HepG2 (cell line): ENCODE measurements at regions not wholly inside any gene's neighbourhood (a gene's known extent, or its start where the extent isn't known, plus 50 kb on each side); places are given as distances from the start of the nearest gene placed in this dataset.

Source experiments
- ATAC-seq: fragments of 200-7000 bp; cut with Tn5 transposase; 3 replicates; pipeline ENCODE4 v1.9.1; 2020; ENCODE audit warnings: mild to moderate bottlenecking, moderate library complexity
- BruUV-seq: library from RNA; stranded (reverse); fragments of 400-500 nt; replicated peaks from 2 replicates; lab custom pipeline; 2021; lab: Mats Ljungman, UMichigan
- CTCF ChIA-PET: fragments of 300-600 bp; formaldehyde crosslinking; extraction: SDS; loops from one replicate; lab custom pipeline; 2021; ENCODE audit warnings: low total read pairs, inconsistent platforms, low intra/inter-chr PET ratio; lab: Yijun Ruan, JAX
- POLR2A ChIA-PET: fragments of 350-600 bp; sonication (Branson Sonifier 250); formaldehyde crosslinking; loops from one replicate; lab custom pipeline; 2020; ENCODE audit warnings: antibody characterized with exemption, inconsistent platforms; lab: Yijun Ruan, JAX
- DNase-seq: peaks from one replicate; pipeline ENCODE4 v3.0.0-alpha.2; 2015; ENCODE audit warnings: low spot score
- FAIRE-seq: peaks from 3 replicates; lab custom pipeline; 2011; peaks lifted over from hg19 to GRCh38; lab: Jason Lieb, UNC
- H2AFZ ChIP-seq: one replicate; pipeline ENCODE4 v1.6.1; 2011; ENCODE audit warnings: low read length, inconsistent platforms
- H3K27ac ChIP-seq: fragments of 300-600 bp; 3 replicates; pipeline ENCODE4 v1.8.0; 2011; ENCODE audit warnings: mixed run types, mild to moderate bottlenecking, mixed read lengths, low read length, inconsistent platforms; ENCODE audit not compliant: insufficient read depth; ENCODE audit errors: extremely low read length
- H3K27me3 ChIP-seq, 2 experiments: fragments of 200-600 bp in 1 of 2; 2 replicates in 1 of 2; 3 replicates in 1 of 2; pipeline versions ENCODE4 v1.6.0 to v1.8.0; 2011; ENCODE audit warnings: low read length in 2 of 2, mild to moderate bottlenecking in 2 of 2, moderate library complexity in 2 of 2, inconsistent platforms in 1 of 2; ENCODE audit not compliant: insufficient read depth in 2 of 2, control insufficient read depth in 1 of 2
- H3K36me3 ChIP-seq, 2 experiments: fragments of 200-600 bp in 1 of 2; replicated peaks in 1 of 2; 2 replicates in 1 of 2; 3 replicates in 1 of 2; pipeline versions ENCODE4 v1.5.1 to v1.8.0; 2011; ENCODE audit warnings: low read length in 2 of 2, inconsistent platforms in 1 of 2; ENCODE audit not compliant: insufficient read depth in 2 of 2, control insufficient read depth in 1 of 2
- H3K4me1 ChIP-seq: 2 replicates; pipeline ENCODE4 v1.5.1; 2012; ENCODE audit warnings: low read length, inconsistent platforms; ENCODE audit not compliant: insufficient read depth
- H3K4me2 ChIP-seq: 2 replicates; pipeline ENCODE4 v1.6.0; 2011; ENCODE audit warnings: low read depth, low read length, inconsistent platforms
- H3K4me3 ChIP-seq, 3 experiments: fragments of 200-600 bp in 1 of 3; sonication (generic), shearing (Covaris generic) in 1 of 3; replicated peaks in 1 of 3; 2 replicates each; pipeline ENCODE4 v1.5.1; 2011 to 2016; ENCODE audit warnings: low read length in 3 of 3, inconsistent platforms in 2 of 3, low read depth in 2 of 3, mild to moderate bottlenecking in 2 of 3, control low read depth in 1 of 3, mixed read lengths in 1 of 3; ENCODE audit not compliant: insufficient read depth in 1 of 3
- H3K79me2 ChIP-seq: one replicate; pipeline ENCODE4 v1.6.1; 2011; ENCODE audit warnings: low read length, inconsistent platforms; ENCODE audit not compliant: insufficient read depth
- H3K9ac ChIP-seq: 2 replicates; pipeline ENCODE4 v1.6.0; 2011; ENCODE audit warnings: mild to moderate bottlenecking, low read depth, low read length, inconsistent platforms; ENCODE audit not compliant: insufficient read depth
- H3K9me3 ChIP-seq: 2 replicates; pipeline ENCODE4 v1.5.1; 2012; ENCODE audit warnings: mild to moderate bottlenecking, low read length
- H4K20me1 ChIP-seq: 2 replicates; pipeline ENCODE4 v1.6.0; 2011; ENCODE audit warnings: inconsistent platforms, mild to moderate bottlenecking, low read length, moderate library complexity; ENCODE audit not compliant: insufficient read depth
- DMAP1 ChIP-seq: IDR thresholded peaks from 2 replicates; pipeline ENCODE4 v1.6.1; 2016
- FOXP1 ChIP-seq, 2 experiments: fragments of 450-650 bp in 1 of 2; IDR thresholded peaks; 2 replicates each; pipeline ENCODE4 v1.6.1; 2017 to 2018; ENCODE audit warnings: antibody characterized with exemption in 1 of 2
- MIXL1 ChIP-seq: IDR thresholded peaks from 2 replicates; pipeline ENCODE4 v1.6.1; 2016
- PHF5A ChIP-seq: IDR thresholded peaks from one replicate; pipeline ENCODE4 v1.6.1; 2018; ENCODE audit warnings: low read depth, missing genetic modification reagents; ENCODE audit not compliant: unreplicated experiment
- SMAD3 ChIP-seq: sonication (generic); formaldehyde crosslinking; IDR thresholded peaks from 2 replicates; pipeline ENCODE4 v1.4.0; 2020; ENCODE audit warnings: missing genetic modification reagents
- SYNCRIP ChIP-seq: fragments of 200-400 bp; formaldehyde crosslinking; IDR thresholded peaks from 2 replicates; pipeline ENCODE4 v1.6.1; 2018; ENCODE audit warnings: mild to moderate bottlenecking, low read depth, low read length; ENCODE audit not compliant: insufficient read depth
- ZNF101 ChIP-seq: sonication (generic); formaldehyde crosslinking; IDR thresholded peaks from 2 replicates; pipeline ENCODE4 v1.4.0; 2020; ENCODE audit warnings: mild to moderate bottlenecking, low read depth, missing genetic modification reagents, borderline replicate concordance
- ZNF343 ChIP-seq: sonication (generic); formaldehyde crosslinking; IDR thresholded peaks from 2 replicates; pipeline ENCODE4 v1.4.0; 2020; ENCODE audit warnings: mild to moderate bottlenecking, missing genetic modification reagents
- ZNF652 ChIP-seq: IDR thresholded peaks from 2 replicates; pipeline ENCODE4 v1.6.1; 2016; ENCODE audit warnings: low read depth, borderline replicate concordance
- ZNF75D ChIP-seq: sonication (generic); formaldehyde crosslinking; IDR thresholded peaks from 2 replicates; pipeline ENCODE4 v1.8.1; 2023; ENCODE audit warnings: missing genetic modification reagents, mild to moderate bottlenecking, borderline replicate concordance
- WGBS: methylation state at CpG from one replicate; pipeline ENCODE4 v1.1.6; 2017; ENCODE audit warnings: low lambda C conversion rate; 5-methylcytosine and 5-hydroxymethylcytosine counted together
- in situ Hi-C: cut with HindIII; loops from 2 replicates; pipeline ENCODE4 v1.10.0; 2017; ENCODE audit warnings: low pct_unique_long_range_greater_than_20kb; ENCODE audit not compliant: extremely low pct_ligation_motif_present
- intact Hi-C: fragments of 100-400 bp; cut with micrococcal nuclease; formaldehyde crosslinking; loops from one replicate; pipeline ENCODE4 v1.10.0; 2022; ENCODE audit not compliant: unreplicated experiment
- TF ChIP-seq, protein P1 (sequence below): IDR thresholded peaks from 2 replicates; pipeline ENCODE4 v1.4.0; 2020; ENCODE audit warnings: mild to moderate bottlenecking, missing genetic modification reagents
- TF ChIP-seq, protein P2 (sequence below): sonication (generic); formaldehyde crosslinking; conservative IDR thresholded peaks from 2 replicates; pipeline ENCODE4 v1.8.1; 2023; ENCODE audit warnings: missing genetic modification reagents
- TF ChIP-seq, protein P3 (sequence below): sonication (generic); formaldehyde crosslinking; IDR thresholded peaks from 2 replicates; pipeline ENCODE4 v1.8.1; 2023; ENCODE audit warnings: mild to moderate bottlenecking, missing genetic modification reagents

DNA sequence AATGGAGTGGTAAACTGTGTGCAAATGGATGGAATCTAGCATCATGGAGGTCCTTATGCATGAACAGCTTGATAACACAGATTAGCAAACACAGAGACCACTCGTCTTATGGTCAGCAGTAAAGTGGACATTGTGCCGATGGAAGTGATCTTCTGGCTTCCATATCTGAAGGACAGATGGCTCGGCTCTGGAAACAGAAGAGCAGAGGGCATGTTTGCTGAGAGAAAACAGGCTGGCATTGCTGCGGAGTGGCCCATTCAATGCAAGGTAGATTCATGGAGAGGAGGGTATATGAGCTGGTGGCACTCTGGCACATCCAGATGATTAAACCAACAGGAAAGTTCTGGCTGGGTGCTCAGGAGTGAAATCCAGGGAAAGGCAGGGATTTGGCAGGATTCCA lies 513.2 kb downstream of the DIRAS2 start:
- POLR2A ChIA-PET, result no interaction called here
- CTCF ChIA-PET, result no interaction called here
- TF ChIP-seq ZNF75D (CRISPR knock-in tag) (no peak), SYNCRIP (no peak), ZNF101 (no peak), PHF5A (CRISPR knock-in tag) (no peak), ZNF652 (no peak), SMAD3 (CRISPR knock-in tag) (no peak), ZNF343 (CRISPR knock-in tag) (no peak), DMAP1 (no peak), FOXP1 (IDR thresholded peaks at IDR 0.05) (no peak), FOXP1 (CRISPR knock-in tag; IDR thresholded peaks at IDR 0.05) (no peak), MIXL1 (CRISPR knock-in tag) (no peak)
- TF ChIP-seq, protein P1, sequence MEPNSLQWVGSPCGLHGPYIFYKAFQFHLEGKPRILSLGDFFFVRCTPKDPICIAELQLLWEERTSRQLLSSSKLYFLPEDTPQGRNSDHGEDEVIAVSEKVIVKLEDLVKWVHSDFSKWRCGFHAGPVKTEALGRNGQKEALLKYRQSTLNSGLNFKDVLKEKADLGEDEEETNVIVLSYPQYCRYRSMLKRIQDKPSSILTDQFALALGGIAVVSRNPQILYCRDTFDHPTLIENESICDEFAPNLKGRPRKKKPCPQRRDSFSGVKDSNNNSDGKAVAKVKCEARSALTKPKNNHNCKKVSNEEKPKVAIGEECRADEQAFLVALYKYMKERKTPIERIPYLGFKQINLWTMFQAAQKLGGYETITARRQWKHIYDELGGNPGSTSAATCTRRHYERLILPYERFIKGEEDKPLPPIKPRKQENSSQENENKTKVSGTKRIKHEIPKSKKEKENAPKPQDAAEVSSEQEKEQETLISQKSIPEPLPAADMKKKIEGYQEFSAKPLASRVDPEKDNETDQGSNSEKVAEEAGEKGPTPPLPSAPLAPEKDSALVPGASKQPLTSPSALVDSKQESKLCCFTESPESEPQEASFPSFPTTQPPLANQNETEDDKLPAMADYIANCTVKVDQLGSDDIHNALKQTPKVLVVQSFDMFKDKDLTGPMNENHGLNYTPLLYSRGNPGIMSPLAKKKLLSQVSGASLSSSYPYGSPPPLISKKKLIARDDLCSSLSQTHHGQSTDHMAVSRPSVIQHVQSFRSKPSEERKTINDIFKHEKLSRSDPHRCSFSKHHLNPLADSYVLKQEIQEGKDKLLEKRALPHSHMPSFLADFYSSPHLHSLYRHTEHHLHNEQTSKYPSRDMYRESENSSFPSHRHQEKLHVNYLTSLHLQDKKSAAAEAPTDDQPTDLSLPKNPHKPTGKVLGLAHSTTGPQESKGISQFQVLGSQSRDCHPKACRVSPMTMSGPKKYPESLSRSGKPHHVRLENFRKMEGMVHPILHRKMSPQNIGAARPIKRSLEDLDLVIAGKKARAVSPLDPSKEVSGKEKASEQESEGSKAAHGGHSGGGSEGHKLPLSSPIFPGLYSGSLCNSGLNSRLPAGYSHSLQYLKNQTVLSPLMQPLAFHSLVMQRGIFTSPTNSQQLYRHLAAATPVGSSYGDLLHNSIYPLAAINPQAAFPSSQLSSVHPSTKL (CRISPR knock-in tag), result no peak
- TF ChIP-seq, protein P2, sequence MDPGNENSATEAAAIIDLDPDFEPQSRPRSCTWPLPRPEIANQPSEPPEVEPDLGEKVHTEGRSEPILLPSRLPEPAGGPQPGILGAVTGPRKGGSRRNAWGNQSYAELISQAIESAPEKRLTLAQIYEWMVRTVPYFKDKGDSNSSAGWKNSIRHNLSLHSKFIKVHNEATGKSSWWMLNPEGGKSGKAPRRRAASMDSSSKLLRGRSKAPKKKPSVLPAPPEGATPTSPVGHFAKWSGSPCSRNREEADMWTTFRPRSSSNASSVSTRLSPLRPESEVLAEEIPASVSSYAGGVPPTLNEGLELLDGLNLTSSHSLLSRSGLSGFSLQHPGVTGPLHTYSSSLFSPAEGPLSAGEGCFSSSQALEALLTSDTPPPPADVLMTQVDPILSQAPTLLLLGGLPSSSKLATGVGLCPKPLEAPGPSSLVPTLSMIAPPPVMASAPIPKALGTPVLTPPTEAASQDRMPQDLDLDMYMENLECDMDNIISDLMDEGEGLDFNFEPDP (CRISPR knock-in tag), result no peak
- TF ChIP-seq, protein P3, sequence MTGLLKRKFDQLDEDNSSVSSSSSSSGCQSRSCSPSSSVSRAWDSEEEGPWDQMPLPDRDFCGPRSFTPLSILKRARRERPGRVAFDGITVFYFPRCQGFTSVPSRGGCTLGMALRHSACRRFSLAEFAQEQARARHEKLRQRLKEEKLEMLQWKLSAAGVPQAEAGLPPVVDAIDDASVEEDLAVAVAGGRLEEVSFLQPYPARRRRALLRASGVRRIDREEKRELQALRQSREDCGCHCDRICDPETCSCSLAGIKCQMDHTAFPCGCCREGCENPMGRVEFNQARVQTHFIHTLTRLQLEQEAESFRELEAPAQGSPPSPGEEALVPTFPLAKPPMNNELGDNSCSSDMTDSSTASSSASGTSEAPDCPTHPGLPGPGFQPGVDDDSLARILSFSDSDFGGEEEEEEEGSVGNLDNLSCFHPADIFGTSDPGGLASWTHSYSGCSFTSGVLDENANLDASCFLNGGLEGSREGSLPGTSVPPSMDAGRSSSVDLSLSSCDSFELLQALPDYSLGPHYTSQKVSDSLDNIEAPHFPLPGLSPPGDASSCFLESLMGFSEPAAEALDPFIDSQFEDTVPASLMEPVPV, result no peak

More for the DNA sequence above, 513.2 kb downstream of the DIRAS2 start:
- Histone ChIP-seq H3K36me3 (no peaks in the 10 kb centered on the region), H3K27ac (no peak overlapping the region), H3K4me2 (no peak overlapping the region), H3K4me3 (no peak overlapping the region), H3K9me3 (no peaks in the 10 kb centered on the region), H3K27me3 (peaks cover 0 to 6% of the 10 kb centered on the region in 2 experiments; a peak in 1 of 5 replicates), H3K9ac (no peak overlapping the region), H3K79me2 (no peaks in the 10 kb centered on the region), H2AFZ (no peak overlapping the region), H3K4me1 (no peaks in the 10 kb centered on the region), H4K20me1 (no peaks in the 10 kb centered on the region)
- in situ Hi-C loops (loop anchor here (25.0 kb wide), 1 partner anchor 633 kb away; no protein-coding TSS in a partner anchor), intact Hi-C loops (no loop called here)
- FAIRE-seq (no peak), DNase-seq (no peak), ATAC-seq (no peak)
- no TSS peak for BruUV-seq
- 15% methylated on average over 4 of the region's 4 CpGs for WGBS
